Testis (tissue), 2 donors: ENCODE measurements at regions not wholly inside any gene's neighbourhood (a gene's known extent, or its start where the extent isn't known, plus 50 kb on each side); places are given as distances from the start of the nearest gene placed in this dataset.
"Not testable (repeated sequence)": the region's sequence is repeated elsewhere in the genome, so short reads cannot be mapped to it uniquely, and the experiment has no call there.

ENCODE experiments used
- DNase-seq: peaks from one replicate; pipeline ENCODE4 v3.0.0-alpha.2; 2019
- H3K27ac ChIP-seq, 2 donors: fragments of 200-600 bp; sonication (generic); one replicate each; pipeline ENCODE4 v1.5.1; 2019
- H3K27me3 ChIP-seq: fragments of 200-600 bp; sonication (generic); one replicate; pipeline ENCODE4 v1.5.1; 2019
- H3K36me3 ChIP-seq: fragments of 200-600 bp; sonication (generic); one replicate; pipeline ENCODE4 v1.5.1; 2017; ENCODE audit warnings: low read depth; ENCODE audit errors: missing control alignments
- H3K4me1 ChIP-seq: fragments of 200-600 bp; sonication (generic); one replicate; pipeline ENCODE4 v1.5.1; 2019
- H3K4me3 ChIP-seq, 2 donors: fragments of 200-600 bp; sonication (generic); one replicate each; pipeline ENCODE4 v1.5.1; 2017 to 2019
- H3K9me3 ChIP-seq: fragments of 200-600 bp; sonication (generic); one replicate; pipeline ENCODE4 v1.5.1; 2017
- POLR2A ChIP-seq: fragments of 450-650 bp; IDR thresholded peaks from one replicate; pipeline ENCODE4 v1.6.1; 2017; ENCODE audit warnings: antibody characterized with exemption, mild to moderate bottlenecking, moderate library complexity
- WGBS, 2 donors: methylation state at CpG; one replicate each; pipeline ENCODE4 v1.1.5; 2018; 5-methylcytosine and 5-hydroxymethylcytosine counted together
- intact Hi-C: fragments of 100-400 bp; cut with DNase I; formaldehyde crosslinking; loops from one replicate; pipeline ENCODE4 v1.15.1; 2023; ENCODE audit warnings: low total_unique reads
- TF ChIP-seq, protein P1 (sequence below), 3 experiments: fragments of 450-650 bp in 2 of 3; fragments of 200-600 bp in 1 of 3; sonication (generic) in 1 of 3; IDR thresholded peaks; one replicate each; pipeline ENCODE4 v1.5.1; 2016 to 2019; ENCODE audit warnings: antibody characterized with exemption in 3 of 3, mild to moderate bottlenecking in 2 of 3, moderate library complexity in 1 of 3

DNA sequence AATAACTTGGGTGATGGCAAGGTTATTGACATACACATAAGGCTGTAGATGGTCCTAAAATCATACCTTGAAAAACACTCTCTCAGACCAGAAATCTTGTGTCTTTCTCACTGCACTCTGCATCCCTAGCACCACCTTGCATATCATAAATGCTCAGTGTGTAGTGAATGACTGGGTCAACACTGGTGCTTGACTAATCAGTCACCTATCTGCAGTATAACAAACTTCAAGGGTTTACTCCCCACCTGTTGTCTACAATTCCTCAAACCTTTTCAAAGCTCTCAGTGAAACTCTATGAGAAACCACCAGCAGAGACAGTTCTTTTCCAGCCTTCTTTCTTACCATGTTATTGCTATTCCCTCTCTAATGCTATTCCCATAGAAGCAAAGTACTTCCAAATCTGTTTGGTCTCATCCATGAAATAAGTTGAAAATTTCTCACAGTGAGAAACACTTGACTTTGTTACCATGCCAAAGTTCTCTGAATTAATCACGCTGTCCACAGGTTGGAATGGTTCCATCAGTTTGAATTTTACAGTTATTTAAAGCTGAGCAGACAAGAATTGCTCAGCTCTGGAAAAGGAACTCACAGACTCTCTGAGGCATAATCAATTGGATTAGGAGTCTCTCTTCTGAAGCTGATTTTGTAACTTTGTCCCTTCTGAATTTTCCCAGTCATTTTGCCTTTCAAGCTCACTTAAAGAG, 104.8 kb upstream of the EYA4 start:
- TF ChIP-seq POLR2A: no peak
- TF ChIP-seq, protein P1, sequence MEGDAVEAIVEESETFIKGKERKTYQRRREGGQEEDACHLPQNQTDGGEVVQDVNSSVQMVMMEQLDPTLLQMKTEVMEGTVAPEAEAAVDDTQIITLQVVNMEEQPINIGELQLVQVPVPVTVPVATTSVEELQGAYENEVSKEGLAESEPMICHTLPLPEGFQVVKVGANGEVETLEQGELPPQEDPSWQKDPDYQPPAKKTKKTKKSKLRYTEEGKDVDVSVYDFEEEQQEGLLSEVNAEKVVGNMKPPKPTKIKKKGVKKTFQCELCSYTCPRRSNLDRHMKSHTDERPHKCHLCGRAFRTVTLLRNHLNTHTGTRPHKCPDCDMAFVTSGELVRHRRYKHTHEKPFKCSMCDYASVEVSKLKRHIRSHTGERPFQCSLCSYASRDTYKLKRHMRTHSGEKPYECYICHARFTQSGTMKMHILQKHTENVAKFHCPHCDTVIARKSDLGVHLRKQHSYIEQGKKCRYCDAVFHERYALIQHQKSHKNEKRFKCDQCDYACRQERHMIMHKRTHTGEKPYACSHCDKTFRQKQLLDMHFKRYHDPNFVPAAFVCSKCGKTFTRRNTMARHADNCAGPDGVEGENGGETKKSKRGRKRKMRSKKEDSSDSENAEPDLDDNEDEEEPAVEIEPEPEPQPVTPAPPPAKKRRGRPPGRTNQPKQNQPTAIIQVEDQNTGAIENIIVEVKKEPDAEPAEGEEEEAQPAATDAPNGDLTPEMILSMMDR (IDR thresholded peaks at IDR 0.05): no peak
- DNase-seq: no peak
- Histone ChIP-seq H3K36me3 (no peaks in the 10 kb centered on the region), H3K4me3 (no peak overlapping the region), H3K4me1 (peaks cover 4% of the 10 kb centered on the region), H3K27ac (no peak overlapping the region), H3K27me3 (no peaks in the 10 kb centered on the region), H3K9me3 (no peaks in the 10 kb centered on the region)
- 38 to 45% methylated on average over 1 of the region's 1 CpG for WGBS, 2 donors
- intact Hi-C loops: no loop called here

DNA sequence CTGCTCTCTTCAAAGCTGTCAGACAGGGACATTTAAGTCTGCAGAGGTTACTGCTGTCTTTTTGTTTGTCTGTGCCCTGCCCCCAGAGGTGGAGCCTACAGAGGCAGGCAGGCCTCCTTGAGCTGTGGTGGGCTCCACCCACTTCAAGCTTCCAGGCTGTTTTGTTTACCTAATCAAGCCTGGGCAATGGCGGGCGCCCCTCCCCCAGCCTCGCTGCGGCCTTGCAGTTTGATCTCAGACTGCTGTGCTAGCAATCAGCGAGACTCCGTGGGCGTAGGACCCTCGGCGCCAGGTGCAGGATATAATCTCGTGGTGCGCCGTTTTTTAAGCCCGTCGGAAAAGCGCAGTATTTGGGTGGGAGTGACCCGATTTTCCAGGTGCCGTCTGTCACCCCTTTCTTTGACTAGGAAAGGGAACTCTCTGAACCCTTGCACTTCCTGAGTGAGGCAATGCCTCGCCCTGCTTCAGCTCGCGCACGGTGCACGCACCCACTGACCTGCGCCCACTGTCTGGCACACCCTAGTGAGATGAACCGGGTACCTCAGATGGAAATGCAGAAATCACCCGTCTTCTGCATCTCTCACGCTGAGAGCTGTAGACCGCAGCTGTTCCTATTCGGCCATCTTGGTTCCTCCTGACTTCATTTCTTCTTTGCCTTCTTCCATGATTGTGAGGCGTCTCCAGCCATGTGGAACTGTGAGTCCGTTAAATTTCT, 93.5 kb upstream of the EYA4 start:
- H3K27ac ChIP-seq: not testable (repeated sequence)

DNA sequence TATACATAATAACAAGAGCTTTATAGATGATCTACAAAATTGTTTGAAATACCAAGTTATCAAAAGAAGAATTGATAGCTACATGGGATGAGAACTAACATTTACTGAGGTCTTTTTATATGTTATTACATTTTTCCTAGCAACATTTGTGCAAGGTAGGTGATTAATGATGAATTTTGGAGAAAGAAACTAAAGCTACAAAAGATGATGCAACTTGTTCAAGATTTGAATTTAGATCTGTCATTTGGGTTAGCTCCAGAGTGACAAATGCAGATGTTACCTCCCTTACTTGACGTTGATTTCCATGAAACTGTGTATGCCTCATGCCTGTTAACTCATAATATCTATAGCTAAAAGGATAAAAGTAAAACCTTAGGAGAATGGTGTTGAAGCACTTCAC, 84.5 kb upstream of the EYA4 start:
- no peaks in the 10 kb centered on the region for H3K36me3 ChIP-seq
- H3K27me3 ChIP-seq: no peaks in the 10 kb centered on the region
- TF ChIP-seq, protein P1 (IDR thresholded peaks at IDR 0.05): no peak
- no peak for TF ChIP-seq POLR2A
- intact Hi-C loops: no loop called here
- no peaks in the 10 kb centered on the region for H3K9me3 ChIP-seq
- no peak for DNase-seq
- H3K4me3 ChIP-seq: no peak overlapping the region
- 85 to 100% methylated on average over 1 of the region's 1 CpG for WGBS, 2 donors
- H3K27ac ChIP-seq: no peak overlapping the region
- no peaks in the 10 kb centered on the region for H3K4me1 ChIP-seq

More for the DNA sequence above, 93.5 kb upstream of the EYA4 start:
- DNase-seq, H3K9me3 ChIP-seq, H3K27me3 ChIP-seq, H3K36me3 ChIP-seq, intact Hi-C loops, H3K4me1 ChIP-seq, H3K4me3 ChIP-seq: not testable (repeated sequence)
- WGBS, 2 donors: 83 to 88% methylated on average over 29 to 30 of the region's 30 CpGs

DNA sequence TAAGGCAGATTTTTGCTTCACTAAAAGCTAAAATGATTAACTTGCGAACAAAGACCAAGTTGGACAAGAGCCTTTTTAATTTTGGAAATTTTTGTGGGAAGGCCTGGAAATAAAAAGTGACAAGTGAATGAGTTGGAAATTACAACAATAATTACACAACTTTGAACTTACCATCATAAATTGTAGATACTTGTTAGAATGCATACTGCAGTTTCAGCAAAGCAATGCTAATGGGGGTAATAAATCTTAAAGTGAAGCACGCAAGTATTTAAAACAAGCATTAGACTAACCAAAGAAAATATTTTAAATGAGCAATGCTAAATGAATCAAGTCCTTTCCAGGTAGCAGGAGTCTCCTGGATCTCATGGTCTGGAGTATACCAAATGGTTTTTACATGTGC, 83.2 kb upstream of the EYA4 start:
- Histone ChIP-seq H3K9me3 (no peaks in the 10 kb centered on the region), H3K4me1 (no peaks in the 10 kb centered on the region), H3K27ac (no peak overlapping the region), H3K27me3 (no peaks in the 10 kb centered on the region), H3K4me3 (no peak overlapping the region), H3K36me3 (no peaks in the 10 kb centered on the region)
- intact Hi-C loops: no loop called here
- DNase-seq: no peak
- WGBS, 2 donors: 61 to 68% methylated on average over 2 of the region's 2 CpGs
- TF ChIP-seq POLR2A: no peak
- TF ChIP-seq, protein P1 (IDR thresholded peaks at IDR 0.05): no peak

DNA sequence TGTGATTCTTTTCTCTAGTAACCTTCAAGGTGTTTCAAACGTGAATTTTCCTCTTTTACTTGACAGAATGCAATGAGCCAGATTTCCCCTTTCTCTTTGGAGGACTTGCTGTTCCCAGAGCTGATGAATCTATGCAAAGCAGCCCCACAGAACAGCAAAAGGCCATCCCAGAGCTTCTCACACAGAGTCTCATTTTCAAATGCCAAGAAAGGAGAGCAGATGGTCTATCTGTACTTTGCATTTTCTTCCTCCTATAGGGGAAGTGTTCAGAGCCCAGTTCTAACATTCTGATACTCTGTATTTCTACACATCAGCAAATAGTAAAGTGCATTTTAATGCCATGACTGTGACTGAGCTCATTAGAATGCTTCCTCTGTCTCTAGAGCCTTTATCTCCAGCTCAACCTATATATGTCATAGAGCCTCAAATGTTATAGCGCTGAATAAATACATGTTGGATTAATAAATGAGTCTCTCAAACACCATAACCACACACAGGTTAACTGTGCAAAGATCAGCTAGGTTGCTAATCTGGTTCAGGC, 81.8 kb upstream of the EYA4 start:
- Histone ChIP-seq H3K36me3 (no peaks in the 10 kb centered on the region), H3K27ac (no peak overlapping the region), H3K27me3 (no peaks in the 10 kb centered on the region), H3K4me1 (no peaks in the 10 kb centered on the region), H3K9me3 (no peaks in the 10 kb centered on the region), H3K4me3 (no peak overlapping the region)
- intact Hi-C loops: no loop called here
- WGBS, 2 donors: 51 to 63% methylated on average over 2 of the region's 2 CpGs
- TF ChIP-seq, protein P1 (IDR thresholded peaks at IDR 0.05): no peak
- no peak for TF ChIP-seq POLR2A
- no peak for DNase-seq
